ENCODE measurements at regions not wholly inside any gene's neighbourhood (a gene's known extent, or its start where the extent isn't known, plus 50 kb on each side); places are given as distances from the start of the nearest gene placed in this dataset.

DNA sequence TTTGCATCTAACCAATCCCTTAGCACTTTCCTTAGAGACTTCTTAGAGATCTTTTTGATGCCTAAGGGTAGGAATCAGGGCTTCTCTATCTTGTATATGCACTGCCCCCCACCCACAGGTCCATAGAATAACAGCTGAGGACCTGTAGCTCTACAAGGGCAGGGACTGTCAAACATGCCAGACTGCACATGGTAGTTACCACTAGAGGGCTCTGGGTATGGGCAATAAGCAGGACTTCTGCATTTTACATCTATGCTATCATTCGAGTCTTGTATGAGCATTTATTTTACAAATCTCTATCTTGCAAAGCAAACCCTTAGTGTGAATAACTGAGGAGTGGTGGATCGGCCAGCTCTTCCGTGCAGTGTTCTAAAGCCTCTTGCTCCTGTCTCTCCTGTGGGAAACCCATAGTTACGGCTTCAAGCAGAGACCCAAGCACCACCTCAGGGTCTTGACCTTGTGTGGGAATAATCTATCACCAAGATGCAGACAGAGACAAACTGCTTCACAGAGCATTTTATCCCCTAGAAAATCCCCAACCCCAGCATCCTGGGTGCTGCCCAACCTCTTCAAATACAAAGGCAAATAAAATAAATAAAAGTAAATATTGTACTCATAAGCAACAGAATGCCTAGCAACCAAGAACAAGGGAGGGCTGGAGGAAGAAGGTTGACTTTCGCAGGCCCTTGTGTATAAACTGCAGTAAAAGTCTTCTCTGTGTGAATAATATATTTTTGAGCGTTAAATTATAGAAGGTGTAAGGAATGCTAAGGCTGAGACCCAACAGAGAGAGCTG lies 219.3 kb downstream of the WDR11 start:
- Histone ChIP-seq H3K4me1 (peaks cover 4 to 30% (median 16%) of the 10 kb centered on the region in 4 donors), H3K9me3 (no peaks in the 10 kb centered on the region), H3K27me3 (no peaks in the 10 kb centered on the region), H3K36me3 (no peaks in the 10 kb centered on the region), H3K4me3 (no peak overlapping the region), H3K27ac (peak overlapping the region; percentile 67 to 79 (median 71))
- peak; percentile 24 for DNase-seq
- in situ Hi-C loops (cut with MboI; ENCODE audit: low pct_ligation_motif_present in 1 of 4, low pct_unique_long_range_greater_than_20kb in 1 of 4, low sequenced_read_pairs in 3 of 4) (no loop called here), intact Hi-C loops (cut with DNase I; ENCODE audit: low total_unique reads) (loop anchor here (5.0 kb wide), 1 partner anchor 1677 kb away; no protein-coding TSS in a partner anchor)
- 33 to 38% methylated on average over 4 to 6 of the region's 6 CpGs for WGBS, 2 donors (ENCODE audit: low coverage in 1 of 2)
- no peak for TF ChIP-seq EP300 (IDR thresholded peaks at IDR 0.05; ENCODE audit: low read depth)
- TF ChIP-seq POLR2A (IDR thresholded peaks at IDR 0.05): no peak
- TF ChIP-seq, protein P1, sequence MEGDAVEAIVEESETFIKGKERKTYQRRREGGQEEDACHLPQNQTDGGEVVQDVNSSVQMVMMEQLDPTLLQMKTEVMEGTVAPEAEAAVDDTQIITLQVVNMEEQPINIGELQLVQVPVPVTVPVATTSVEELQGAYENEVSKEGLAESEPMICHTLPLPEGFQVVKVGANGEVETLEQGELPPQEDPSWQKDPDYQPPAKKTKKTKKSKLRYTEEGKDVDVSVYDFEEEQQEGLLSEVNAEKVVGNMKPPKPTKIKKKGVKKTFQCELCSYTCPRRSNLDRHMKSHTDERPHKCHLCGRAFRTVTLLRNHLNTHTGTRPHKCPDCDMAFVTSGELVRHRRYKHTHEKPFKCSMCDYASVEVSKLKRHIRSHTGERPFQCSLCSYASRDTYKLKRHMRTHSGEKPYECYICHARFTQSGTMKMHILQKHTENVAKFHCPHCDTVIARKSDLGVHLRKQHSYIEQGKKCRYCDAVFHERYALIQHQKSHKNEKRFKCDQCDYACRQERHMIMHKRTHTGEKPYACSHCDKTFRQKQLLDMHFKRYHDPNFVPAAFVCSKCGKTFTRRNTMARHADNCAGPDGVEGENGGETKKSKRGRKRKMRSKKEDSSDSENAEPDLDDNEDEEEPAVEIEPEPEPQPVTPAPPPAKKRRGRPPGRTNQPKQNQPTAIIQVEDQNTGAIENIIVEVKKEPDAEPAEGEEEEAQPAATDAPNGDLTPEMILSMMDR (IDR thresholded peaks at IDR 0.05): peak; percentile 40 to 58 (median 51)

DNA sequence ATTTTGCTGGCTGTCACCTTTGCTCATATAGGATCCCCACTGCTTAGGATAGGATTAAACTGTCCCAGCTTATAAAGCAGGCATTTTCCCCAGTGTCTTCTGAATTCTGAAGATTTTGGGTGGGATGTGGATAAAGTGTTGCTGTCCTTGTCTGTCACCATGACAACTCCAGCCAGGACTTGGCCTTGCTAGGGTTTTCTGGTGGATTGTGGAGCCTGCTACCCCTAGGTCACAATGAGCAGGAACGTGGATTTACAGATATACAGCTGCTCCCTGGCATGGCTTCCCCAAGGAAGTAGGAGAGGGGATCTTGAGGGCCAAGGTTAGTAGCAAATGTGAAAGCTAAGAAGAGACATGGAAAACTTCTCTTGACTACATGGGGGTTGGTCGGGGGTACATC lies 220.7 kb downstream of the WDR11 start:
- TF ChIP-seq POLR2A (IDR thresholded peaks at IDR 0.05): no peak
- TF ChIP-seq EP300 (IDR thresholded peaks at IDR 0.05; ENCODE audit: low read depth): no peak
- TF ChIP-seq, protein P1 (IDR thresholded peaks at IDR 0.05): no peak
- TF ChIP-seq POLR2AphosphoS5 (IDR thresholded peaks at IDR 0.05): no peak
- intact Hi-C loops (cut with DNase I; ENCODE audit: low total_unique reads): loop anchor here (5.0 kb wide), 1 partner anchor 1675 kb away; no protein-coding TSS in a partner anchor
- peak overlapping the region in 3 of 4 donors; percentile 16 to 79 (median 67) for H3K27ac ChIP-seq
- H3K4me1 ChIP-seq: peaks cover 9 to 37% (median 17%) of the 10 kb centered on the region in 4 donors
- H3K27me3 ChIP-seq: no peaks in the 10 kb centered on the region
- no peak overlapping the region for H3K4me3 ChIP-seq
- H3K36me3 ChIP-seq: no peaks in the 10 kb centered on the region
- in situ Hi-C loops (cut with MboI; ENCODE audit: low pct_ligation_motif_present in 1 of 4, low pct_unique_long_range_greater_than_20kb in 1 of 4, low sequenced_read_pairs in 3 of 4): no loop called here
- no peak for DNase-seq
- WGBS, 2 donors (ENCODE audit: low coverage in 1 of 2): 60% methylated on average over 2 of the region's 2 CpGs; no CpG with 5 or more reads in 1 of the 2 donors
- H3K9me3 ChIP-seq: no peaks in the 10 kb centered on the region

GRCh38 chr10:121073728-121074127 lies 222.6 kb downstream of the WDR11 start:
- Histone ChIP-seq H3K4me3 (no peak overlapping the region), H3K9me3 (no peaks in the 10 kb centered on the region), H3K36me3 (no peaks in the 10 kb centered on the region), H3K27ac (peak overlapping the region in 2 of 4 donors; percentile 32 to 62), H3K4me1 (peaks cover 14 to 51% (median 21%) of the 10 kb centered on the region in 4 donors), H3K27me3 (no peaks in the 10 kb centered on the region)
- DNase-seq: no peak
- 70 to 74% methylated on average over 4 to 5 of the region's 5 CpGs for WGBS, 2 donors (ENCODE audit: low coverage in 1 of 2)
- TF ChIP-seq EP300 (IDR thresholded peaks at IDR 0.05; ENCODE audit: low read depth) (no peak), POLR2AphosphoS5 (IDR thresholded peaks at IDR 0.05) (peak in 2 of 3 donors; percentile 42 to 45), POLR2A (IDR thresholded peaks at IDR 0.05) (no peak)
- in situ Hi-C loops (cut with MboI; ENCODE audit: low pct_ligation_motif_present in 1 of 4, low pct_unique_long_range_greater_than_20kb in 1 of 4, low sequenced_read_pairs in 3 of 4) (no loop called here), intact Hi-C loops (cut with DNase I; ENCODE audit: low total_unique reads) (loop anchor here (5.0 kb wide), 1 partner anchor 1674 kb away; no protein-coding TSS in a partner anchor)

- no peak overlapping the region for H3K4me3 ChIP-seq
- no peaks in the 10 kb centered on the region for H3K9me3 ChIP-seq
- peak; percentile 25 for DNase-seq
- intact Hi-C loops (cut with DNase I; ENCODE audit: low total_unique reads) (no loop called here), in situ Hi-C loops (cut with MboI; ENCODE audit: low pct_ligation_motif_present in 1 of 4, low pct_unique_long_range_greater_than_20kb in 1 of 4, low sequenced_read_pairs in 3 of 4) (no loop called here)
- H3K27me3 ChIP-seq: no peaks in the 10 kb centered on the region
- TF ChIP-seq EP300 (IDR thresholded peaks at IDR 0.05; ENCODE audit: low read depth): no peak
- TF ChIP-seq, protein P1 (IDR thresholded peaks at IDR 0.05): no peak
- peak; percentile 15 to 55 (median 46) for TF ChIP-seq POLR2AphosphoS5 (IDR thresholded peaks at IDR 0.05)
- no peak for TF ChIP-seq POLR2A (IDR thresholded peaks at IDR 0.05)
- WGBS, 2 donors (ENCODE audit: low coverage in 1 of 2): 68% methylated on average over 5 to 12 of the region's 12 CpGs
- H3K36me3 ChIP-seq: no peaks in the 10 kb centered on the region
- H3K27ac ChIP-seq: peak overlapping the region; percentile 5 to 69 (median 43)
- peaks cover 25 to 51% (median 28%) of the 10 kb centered on the region in 4 donors for H3K4me1 ChIP-seq
These were observed 225.9 kb downstream of the WDR11 start for GRCh38 chr10:121076776-121077715.
